NB4 (cell line): ENCODE measurements at regions not wholly inside any gene's neighbourhood (a gene's known extent, or its start where the extent isn't known, plus 50 kb on each side); places are given as distances from the start of the nearest gene placed in this dataset.

Experiments used
- MAX ChIP-seq: IDR thresholded peaks from 2 replicates; pipeline ENCODE4 v1.6.1; 2011; ENCODE audit warnings: low read depth, low read length
- MYC ChIP-seq: IDR thresholded peaks from 2 replicates; pipeline ENCODE4 v1.6.1; 2011; ENCODE audit warnings: low read depth, low read length
- POLR2A ChIP-seq: IDR thresholded peaks from 2 replicates; pipeline ENCODE4 v1.6.1; 2011; ENCODE audit warnings: mild to moderate bottlenecking; ENCODE audit not compliant: insufficient read length; ENCODE audit errors: extremely low read depth
- TF ChIP-seq, protein P1 (sequence below): IDR thresholded peaks from one replicate; pipeline ENCODE4 v1.5.1; 2012; ENCODE audit warnings: low read depth, low read length

- TF ChIP-seq MAX (no peak), POLR2A (no peak), MYC (no peak)
- TF ChIP-seq, protein P1, sequence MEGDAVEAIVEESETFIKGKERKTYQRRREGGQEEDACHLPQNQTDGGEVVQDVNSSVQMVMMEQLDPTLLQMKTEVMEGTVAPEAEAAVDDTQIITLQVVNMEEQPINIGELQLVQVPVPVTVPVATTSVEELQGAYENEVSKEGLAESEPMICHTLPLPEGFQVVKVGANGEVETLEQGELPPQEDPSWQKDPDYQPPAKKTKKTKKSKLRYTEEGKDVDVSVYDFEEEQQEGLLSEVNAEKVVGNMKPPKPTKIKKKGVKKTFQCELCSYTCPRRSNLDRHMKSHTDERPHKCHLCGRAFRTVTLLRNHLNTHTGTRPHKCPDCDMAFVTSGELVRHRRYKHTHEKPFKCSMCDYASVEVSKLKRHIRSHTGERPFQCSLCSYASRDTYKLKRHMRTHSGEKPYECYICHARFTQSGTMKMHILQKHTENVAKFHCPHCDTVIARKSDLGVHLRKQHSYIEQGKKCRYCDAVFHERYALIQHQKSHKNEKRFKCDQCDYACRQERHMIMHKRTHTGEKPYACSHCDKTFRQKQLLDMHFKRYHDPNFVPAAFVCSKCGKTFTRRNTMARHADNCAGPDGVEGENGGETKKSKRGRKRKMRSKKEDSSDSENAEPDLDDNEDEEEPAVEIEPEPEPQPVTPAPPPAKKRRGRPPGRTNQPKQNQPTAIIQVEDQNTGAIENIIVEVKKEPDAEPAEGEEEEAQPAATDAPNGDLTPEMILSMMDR = no peak
These were observed 125.0 kb upstream of the TLE4 start for GRCh38 chr9:79446523-79447307.
